ENCODE measurements at regions not wholly inside any gene's neighbourhood (a gene's known extent, or its start where the extent isn't known, plus 50 kb on each side); places are given as distances from the start of the nearest gene placed in this dataset.

- TF ChIP-seq CTCF (IDR thresholded peaks at IDR 0.05; ENCODE audit: low read length) (no peak), EZH2 (IDR thresholded peaks at IDR 0.05; ENCODE audit: borderline replicate concordance, low read length) (no peak)
Measured at GRCh38 chr2:149767516-149767974, 180.0 kb upstream of the MMADHC start.
